Left lung (tissue), 4 donors: ENCODE measurements at regions not wholly inside any gene's neighbourhood (a gene's known extent, or its start where the extent isn't known, plus 50 kb on each side); places are given as distances from the start of the nearest gene placed in this dataset.

Experiments used
- ATAC-seq: fragments of 200-7000 bp; cut with Tn5 transposase; one replicate; pipeline ENCODE4 v1.9.1; 2020; ENCODE audit warnings: moderate library complexity
- DNase-seq, 4 donors: peaks; one replicate each; pipeline ENCODE4 v3.0.0-alpha.2; 2013 to 2020
- H3K27ac ChIP-seq, 2 donors: fragments of 200-600 bp; sonication (generic) in 1 of 2; one replicate each; pipeline versions ENCODE4 v1.5.0 to v1.8.0; 2020 to 2021
- H3K27me3 ChIP-seq, 2 donors: fragments of 200-600 bp; sonication (generic) in 1 of 2; one replicate each; pipeline versions ENCODE4 v1.5.0 to v1.8.0; 2020 to 2021
- H3K36me3 ChIP-seq, 2 donors: fragments of 200-600 bp; sonication (generic) in 1 of 2; one replicate each; pipeline versions ENCODE4 v1.5.0 to v1.8.0; 2020 to 2021
- H3K4me1 ChIP-seq, 2 donors: fragments of 200-600 bp; one replicate each; pipeline ENCODE4 v1.8.0; 2021
- H3K4me3 ChIP-seq, 2 donors: fragments of 200-600 bp; sonication (generic) in 1 of 2; one replicate each; pipeline versions ENCODE4 v1.5.0 to v1.8.0; 2020 to 2021; ENCODE audit warnings: mild to moderate bottlenecking in 1 of 2
- H3K9me3 ChIP-seq, 2 donors: fragments of 200-600 bp; sonication (generic) in 1 of 2; one replicate each; pipeline versions ENCODE4 v1.5.0 to v1.8.0; 2020 to 2021
- CTCF ChIP-seq, 2 donors: fragments of 200-600 bp; sonication (generic) in 1 of 2; IDR thresholded peaks; one replicate each; pipeline versions ENCODE4 v1.5.0 to v1.8.0; 2021; ENCODE audit warnings: antibody characterized with exemption in 2 of 2
- intact Hi-C, 2 donors: fragments of 100-400 bp; cut with DNase I; formaldehyde crosslinking; loops; one replicate each; pipeline versions ENCODE4 v1.11.2 to v1.14.2; 2022
- donor health status: DM: no; HTN: yes; CAD: no.
- donor health status: DM: no; HTN: no; CAD: no.

GRCh38 chr6:48869595-48869994 is 593.5 kb downstream of the MMUT start:
- no peaks in the 10 kb centered on the region for H3K36me3 ChIP-seq
- H3K9me3 ChIP-seq = peaks cover 0 to 6% of the 10 kb centered on the region in 2 donors
- ATAC-seq (no peak), DNase-seq (no peak)
- no peaks in the 10 kb centered on the region for H3K4me1 ChIP-seq
- H3K4me3 ChIP-seq = no peak overlapping the region
- H3K27me3 ChIP-seq = no peaks in the 10 kb centered on the region
- no peak for TF ChIP-seq CTCF (IDR thresholded peaks at IDR 0.05)
- no peak overlapping the region for H3K27ac ChIP-seq
- intact Hi-C loops = no loop called here

DNA sequence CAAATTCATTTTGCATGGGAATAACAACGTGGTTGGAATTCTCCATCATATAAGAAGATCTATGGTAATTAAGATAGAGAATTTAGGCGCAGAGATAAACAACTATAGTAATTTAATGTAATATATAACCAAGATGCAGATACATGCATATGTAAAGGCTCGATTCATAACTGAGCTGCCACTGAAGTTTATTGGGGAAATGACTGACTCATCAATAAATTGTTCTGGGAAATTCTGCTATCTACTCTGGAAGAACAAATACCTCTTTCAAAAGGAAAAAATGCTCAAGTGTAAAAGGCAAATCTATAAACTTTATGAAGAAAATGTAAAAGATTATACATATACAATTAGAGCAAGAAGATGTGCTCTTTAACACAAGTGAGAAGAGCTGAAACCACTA is 596.4 kb downstream of the MMUT start:
- ATAC-seq (no peak), DNase-seq (no peak)
- no peak overlapping the region for H3K4me3 ChIP-seq
- TF ChIP-seq CTCF (IDR thresholded peaks at IDR 0.05) = no peak
- no peak overlapping the region for H3K27ac ChIP-seq
- H3K9me3 ChIP-seq = peaks cover 0 to 15% of the 10 kb centered on the region in 2 donors
- intact Hi-C loops = no loop called here
- no peaks in the 10 kb centered on the region for H3K27me3 ChIP-seq
- no peaks in the 10 kb centered on the region for H3K36me3 ChIP-seq
- no peaks in the 10 kb centered on the region for H3K4me1 ChIP-seq

GRCh38 chr6:48860175-48860574 is 602.9 kb downstream of the MMUT start:
- ATAC-seq (no peak), DNase-seq (no peak)
- no peaks in the 10 kb centered on the region for H3K36me3 ChIP-seq
- TF ChIP-seq CTCF (IDR thresholded peaks at IDR 0.05) = no peak
- H3K4me1 ChIP-seq = no peaks in the 10 kb centered on the region
- peaks cover 0 to 15% of the 10 kb centered on the region in 2 donors for H3K9me3 ChIP-seq
- H3K27ac ChIP-seq = no peak overlapping the region
- intact Hi-C loops = no loop called here
- H3K27me3 ChIP-seq = no peaks in the 10 kb centered on the region
- no peak overlapping the region for H3K4me3 ChIP-seq

- TF ChIP-seq CTCF (IDR thresholded peaks at IDR 0.05) = no peak
- intact Hi-C loops = no loop called here
- no peak overlapping the region for H3K27ac ChIP-seq
- no peaks in the 10 kb centered on the region for H3K27me3 ChIP-seq
- H3K9me3 ChIP-seq = peaks cover 0 to 13% of the 10 kb centered on the region in 2 donors
- ATAC-seq (no peak), DNase-seq (no peak)
- no peak overlapping the region for H3K4me3 ChIP-seq
- no peaks in the 10 kb centered on the region for H3K36me3 ChIP-seq
- H3K4me1 ChIP-seq = no peaks in the 10 kb centered on the region
These were observed 603.4 kb downstream of the MMUT start for GRCh38 chr6:48859562-48860123.

- H3K36me3 ChIP-seq = no peaks in the 10 kb centered on the region
- ATAC-seq = no peak
- H3K4me3 ChIP-seq = no peak overlapping the region
- no peaks in the 10 kb centered on the region for H3K27me3 ChIP-seq
- no peak for TF ChIP-seq CTCF (IDR thresholded peaks at IDR 0.05)
- H3K4me1 ChIP-seq = no peaks in the 10 kb centered on the region
- H3K9me3 ChIP-seq = peaks cover 0 to 36% of the 10 kb centered on the region in 2 donors
- H3K27ac ChIP-seq = no peak overlapping the region
- no peak for DNase-seq
- intact Hi-C loops = no loop called here
These were observed 617.8 kb downstream of the MMUT start for GRCh38 chr6:48845219-48845618.
